ENCODE measurements at regions not wholly inside any gene's neighbourhood (a gene's known extent, or its start where the extent isn't known, plus 50 kb on each side); places are given as distances from the start of the nearest gene placed in this dataset.

DNA sequence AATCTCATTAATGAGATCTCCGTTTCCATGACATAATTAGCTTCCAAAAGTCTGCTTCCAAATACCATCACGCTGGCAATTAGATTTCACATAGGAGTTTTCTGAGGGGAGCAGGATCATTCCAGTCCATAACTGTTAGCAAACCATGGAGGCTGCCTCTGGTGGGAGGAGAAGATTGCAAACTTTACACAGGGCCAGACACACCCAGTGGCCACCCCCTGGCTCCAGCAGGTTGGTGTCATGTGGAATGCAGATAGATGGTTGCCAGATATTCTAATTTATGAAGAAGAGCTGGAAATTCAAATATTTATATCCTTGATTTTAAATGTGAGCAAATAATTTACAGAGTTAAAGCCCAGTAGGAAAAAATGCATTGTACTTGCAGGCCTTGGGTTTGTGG, 164.2 kb downstream of the ICE1 start:
- H3K4me1 ChIP-seq, result no peaks in the 10 kb centered on the region
- H3K9me3 ChIP-seq, result no peaks in the 10 kb centered on the region
- DNase-seq, result no peak
- H3K27me3 ChIP-seq (ENCODE audit: low read depth), result no peaks in the 10 kb centered on the region
- intact Hi-C loops (cut with DNase I), result no loop called here
- H3K27ac ChIP-seq, result no peak overlapping the region
- TF ChIP-seq, protein P1, sequence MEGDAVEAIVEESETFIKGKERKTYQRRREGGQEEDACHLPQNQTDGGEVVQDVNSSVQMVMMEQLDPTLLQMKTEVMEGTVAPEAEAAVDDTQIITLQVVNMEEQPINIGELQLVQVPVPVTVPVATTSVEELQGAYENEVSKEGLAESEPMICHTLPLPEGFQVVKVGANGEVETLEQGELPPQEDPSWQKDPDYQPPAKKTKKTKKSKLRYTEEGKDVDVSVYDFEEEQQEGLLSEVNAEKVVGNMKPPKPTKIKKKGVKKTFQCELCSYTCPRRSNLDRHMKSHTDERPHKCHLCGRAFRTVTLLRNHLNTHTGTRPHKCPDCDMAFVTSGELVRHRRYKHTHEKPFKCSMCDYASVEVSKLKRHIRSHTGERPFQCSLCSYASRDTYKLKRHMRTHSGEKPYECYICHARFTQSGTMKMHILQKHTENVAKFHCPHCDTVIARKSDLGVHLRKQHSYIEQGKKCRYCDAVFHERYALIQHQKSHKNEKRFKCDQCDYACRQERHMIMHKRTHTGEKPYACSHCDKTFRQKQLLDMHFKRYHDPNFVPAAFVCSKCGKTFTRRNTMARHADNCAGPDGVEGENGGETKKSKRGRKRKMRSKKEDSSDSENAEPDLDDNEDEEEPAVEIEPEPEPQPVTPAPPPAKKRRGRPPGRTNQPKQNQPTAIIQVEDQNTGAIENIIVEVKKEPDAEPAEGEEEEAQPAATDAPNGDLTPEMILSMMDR (IDR thresholded peaks at IDR 0.05), result no peak
- H3K36me3 ChIP-seq, result no peaks in the 10 kb centered on the region
- no peak for ATAC-seq
- H3K4me3 ChIP-seq, result no peak overlapping the region

DNA sequence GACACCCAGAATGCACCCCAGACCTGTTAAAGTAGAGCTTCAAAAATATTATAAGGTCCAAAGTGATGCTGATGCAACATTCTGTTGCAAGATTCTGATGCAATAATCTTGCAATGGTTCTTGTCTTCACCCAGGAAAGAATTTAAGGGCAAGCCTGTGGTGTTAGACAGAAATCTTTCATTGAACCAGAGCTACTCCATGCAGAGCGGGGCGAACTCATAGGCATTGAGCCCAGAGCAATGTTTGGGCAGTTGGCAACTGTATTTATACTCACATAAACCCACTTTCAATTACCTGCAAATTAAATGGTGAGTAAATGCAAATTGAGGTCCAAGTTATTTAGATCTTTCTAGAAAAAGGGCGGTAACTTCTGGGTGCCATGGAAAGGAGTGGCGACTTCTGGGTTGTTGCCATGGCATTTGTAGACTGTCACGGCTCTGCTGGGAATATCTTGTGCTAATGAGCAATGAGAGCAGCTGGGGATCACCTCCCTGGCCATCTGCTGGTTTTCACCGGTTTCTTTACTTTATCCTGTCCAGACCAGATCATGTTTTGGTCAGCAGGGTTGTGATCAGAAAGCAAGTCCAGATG, 163.4 kb downstream of the ICE1 start:
- DNase-seq (no peak), ATAC-seq (no peak)
- Histone ChIP-seq H3K4me3 (no peak overlapping the region), H3K4me1 (no peaks in the 10 kb centered on the region), H3K36me3 (no peaks in the 10 kb centered on the region), H3K9me3 (no peaks in the 10 kb centered on the region), H3K27ac (no peak overlapping the region), H3K27me3 (ENCODE audit: low read depth) (no peaks in the 10 kb centered on the region)
- TF ChIP-seq, protein P1 (IDR thresholded peaks at IDR 0.05), result no peak
- intact Hi-C loops (cut with DNase I), result no loop called here

DNA sequence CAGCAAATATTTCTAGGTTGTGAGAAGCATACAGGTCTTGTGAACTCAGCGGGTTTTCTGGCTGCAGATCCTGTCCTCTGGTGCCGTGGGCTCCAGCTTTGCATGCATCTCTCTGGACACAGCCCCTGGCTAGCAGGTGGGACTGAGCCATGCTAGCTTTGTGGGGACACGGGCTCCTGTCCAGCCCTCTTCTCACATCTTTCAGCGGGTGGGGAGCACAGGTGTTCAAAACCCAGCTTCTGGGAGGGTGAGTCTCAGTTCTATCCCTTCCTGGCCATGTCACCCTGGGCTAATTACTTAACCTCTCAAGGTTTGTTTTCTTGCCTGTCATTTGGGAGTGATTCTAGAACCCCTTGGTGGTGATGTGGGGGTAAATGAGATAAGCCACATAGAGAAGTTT, 162.3 kb downstream of the ICE1 start:
- Histone ChIP-seq H3K4me3 (no peak overlapping the region), H3K27ac (no peak overlapping the region), H3K27me3 (ENCODE audit: low read depth) (no peaks in the 10 kb centered on the region), H3K4me1 (no peaks in the 10 kb centered on the region), H3K9me3 (no peaks in the 10 kb centered on the region), H3K36me3 (no peaks in the 10 kb centered on the region)
- ATAC-seq, result no peak
- intact Hi-C loops (cut with DNase I), result no loop called here
- no peak for DNase-seq
- TF ChIP-seq, protein P1 (IDR thresholded peaks at IDR 0.05), result no peak

DNA sequence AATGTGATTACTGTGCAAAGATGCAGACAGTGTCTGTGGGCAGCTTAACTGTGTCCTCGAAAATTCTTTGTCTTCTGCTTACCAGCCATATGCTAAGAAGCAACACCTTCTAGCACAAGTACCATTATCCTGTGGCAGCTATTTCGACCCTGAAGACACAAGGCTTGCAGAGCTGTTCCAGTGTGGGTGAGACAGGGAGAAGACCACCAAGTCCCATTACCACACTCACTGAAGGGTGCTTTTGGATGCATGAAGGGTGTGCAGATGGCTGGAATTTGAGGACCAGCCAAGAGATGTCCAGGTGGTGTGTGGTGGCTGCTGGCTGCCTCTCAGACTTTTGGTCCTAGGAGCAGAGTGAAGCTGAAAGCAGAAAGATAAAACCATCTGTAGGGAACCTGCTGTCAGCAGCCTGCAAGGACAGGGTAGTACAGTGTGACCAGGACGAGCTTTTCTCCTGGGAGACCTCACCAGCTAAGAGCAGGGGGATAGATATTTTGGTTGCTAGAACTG, 161.8 kb downstream of the ICE1 start:
- TF ChIP-seq, protein P1 (IDR thresholded peaks at IDR 0.05), result no peak
- DNase-seq, result no peak
- Histone ChIP-seq H3K9me3 (no peaks in the 10 kb centered on the region), H3K27me3 (ENCODE audit: low read depth) (no peaks in the 10 kb centered on the region), H3K36me3 (no peaks in the 10 kb centered on the region), H3K4me3 (no peak overlapping the region), H3K4me1 (no peaks in the 10 kb centered on the region), H3K27ac (no peak overlapping the region)
- no peak for ATAC-seq
- intact Hi-C loops (cut with DNase I), result no loop called here

DNA sequence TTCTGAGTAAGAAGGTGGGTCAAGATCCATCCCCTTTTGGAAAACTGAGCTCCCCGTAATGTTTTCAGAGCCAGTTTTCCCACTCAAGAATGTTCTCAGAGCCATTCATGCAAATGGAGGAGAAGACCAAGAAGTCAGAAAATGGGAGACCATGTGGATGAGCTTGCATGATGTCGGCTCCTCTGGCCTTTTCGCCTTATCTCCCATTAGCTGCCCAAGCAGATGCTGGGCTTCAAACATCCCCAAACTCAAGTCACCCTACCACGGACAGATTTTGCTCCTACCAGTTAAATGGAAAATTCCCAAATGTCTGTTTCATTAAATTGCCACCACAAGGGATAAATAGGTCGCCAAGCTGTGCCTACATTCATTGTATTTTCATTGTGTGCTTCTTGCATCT, 161.4 kb downstream of the ICE1 start:
- Histone ChIP-seq H3K36me3 (no peaks in the 10 kb centered on the region), H3K9me3 (no peaks in the 10 kb centered on the region), H3K4me1 (no peaks in the 10 kb centered on the region), H3K27ac (no peak overlapping the region), H3K27me3 (ENCODE audit: low read depth) (no peaks in the 10 kb centered on the region), H3K4me3 (no peak overlapping the region)
- intact Hi-C loops (cut with DNase I), result no loop called here
- no peak for ATAC-seq
- no peak for DNase-seq
- TF ChIP-seq, protein P1 (IDR thresholded peaks at IDR 0.05), result no peak

Data from lower lobe of right lung (tissue), 2 donors.